Ectodermal cell (in vitro differentiated cells): ENCODE measurements at regions not wholly inside any gene's neighbourhood (a gene's known extent, or its start where the extent isn't known, plus 50 kb on each side); places are given as distances from the start of the nearest gene placed in this dataset.

ENCODE experiments used
- H3K27ac ChIP-seq: 2 replicates; pipeline ENCODE4 v1.7.0; 2013; ENCODE audit warnings: mild to moderate bottlenecking, low read depth, low read length; ENCODE audit not compliant: insufficient read depth, poor library complexity, severe bottlenecking
- H3K27me3 ChIP-seq: 2 replicates; pipeline ENCODE4 v1.7.0; 2013; ENCODE audit warnings: mild to moderate bottlenecking, low read length; ENCODE audit not compliant: insufficient read depth, control insufficient read depth, poor library complexity, severe bottlenecking
- H3K36me3 ChIP-seq: one replicate; pipeline ENCODE4 v1.7.0; 2013; ENCODE audit warnings: low read length; ENCODE audit not compliant: control insufficient read depth, insufficient read depth
- H3K4me1 ChIP-seq: one replicate; pipeline ENCODE4 v1.7.0; 2013; ENCODE audit warnings: low read length; ENCODE audit not compliant: control insufficient read depth, insufficient read depth
- H3K4me3 ChIP-seq: 2 replicates; pipeline ENCODE4 v1.7.0; 2013; ENCODE audit warnings: low read depth, low read length, control low read depth; ENCODE audit not compliant: insufficient read depth
- H3K9me3 ChIP-seq: 2 replicates; pipeline ENCODE4 v1.7.0; 2013; ENCODE audit warnings: mild to moderate bottlenecking, low read length, moderate library complexity; ENCODE audit not compliant: control insufficient read depth
- WGBS, 2 experiments: methylation state at CpG; one replicate each; pipeline ENCODE4 v1.1.7; 2013; ENCODE audit warnings: missing lambda C conversion rate in 2 of 2; 5-methylcytosine and 5-hydroxymethylcytosine counted together

GRCh38 chr2:236922061-236922460 lies 163.6 kb upstream of the COPS8 start:
- no peak overlapping the region for H3K4me3 ChIP-seq
- 93 to 96% methylated on average over 7 of the region's 7 CpGs for WGBS, 2 experiments
- no peaks in the 10 kb centered on the region for H3K27me3 ChIP-seq
- no peak overlapping the region for H3K27ac ChIP-seq
- no peaks in the 10 kb centered on the region for H3K36me3 ChIP-seq
- no peaks in the 10 kb centered on the region for H3K9me3 ChIP-seq
- H3K4me1 ChIP-seq: no peaks in the 10 kb centered on the region

GRCh38 chr2:236928380-236929037 lies 157.2 kb upstream of the COPS8 start:
- no peak overlapping the region for H3K27ac ChIP-seq
- 84 to 88% methylated on average over 8 of the region's 8 CpGs for WGBS, 2 experiments
- no peaks in the 10 kb centered on the region for H3K4me1 ChIP-seq
- H3K4me3 ChIP-seq: no peak overlapping the region
- no peaks in the 10 kb centered on the region for H3K27me3 ChIP-seq
- H3K36me3 ChIP-seq: no peaks in the 10 kb centered on the region
- peaks cover 2% of the 10 kb centered on the region for H3K9me3 ChIP-seq

GRCh38 chr2:236932831-236933361 lies 152.8 kb upstream of the COPS8 start:
- Histone ChIP-seq H3K4me3 (no peak overlapping the region), H3K27me3 (no peaks in the 10 kb centered on the region), H3K27ac (no peak overlapping the region), H3K9me3 (peaks cover 2% of the 10 kb centered on the region), H3K4me1 (no peaks in the 10 kb centered on the region), H3K36me3 (no peaks in the 10 kb centered on the region)
- WGBS, 2 experiments: 94 to 96% methylated on average over 9 of the region's 9 CpGs

GRCh38 chr2:236934166-236934565 lies 151.5 kb upstream of the COPS8 start:
- Histone ChIP-seq H3K4me1 (no peaks in the 10 kb centered on the region), H3K9me3 (peaks cover 2% of the 10 kb centered on the region), H3K36me3 (no peaks in the 10 kb centered on the region), H3K4me3 (no peak overlapping the region), H3K27ac (no peak overlapping the region), H3K27me3 (no peaks in the 10 kb centered on the region)
- WGBS, 2 experiments: 93 to 98% methylated on average over 6 of the region's 6 CpGs

- Histone ChIP-seq H3K4me3 (no peak overlapping the region), H3K27me3 (no peaks in the 10 kb centered on the region), H3K36me3 (no peaks in the 10 kb centered on the region), H3K9me3 (peaks cover 2% of the 10 kb centered on the region), H3K27ac (no peak overlapping the region), H3K4me1 (no peaks in the 10 kb centered on the region)
- WGBS, 2 experiments: 92 to 100% methylated on average over 2 to 3 of the region's 3 CpGs
Observed at GRCh38 chr2:236934656-236935055, 151.0 kb upstream of the COPS8 start.

GRCh38 chr2:236935083-236935482 lies 150.6 kb upstream of the COPS8 start:
- Histone ChIP-seq H3K27me3 (no peaks in the 10 kb centered on the region), H3K9me3 (peaks cover 2% of the 10 kb centered on the region), H3K27ac (no peak overlapping the region), H3K4me3 (no peak overlapping the region), H3K36me3 (no peaks in the 10 kb centered on the region), H3K4me1 (no peaks in the 10 kb centered on the region)
- 93 to 97% methylated on average over 5 of the region's 5 CpGs for WGBS, 2 experiments

- H3K27me3 ChIP-seq: no peaks in the 10 kb centered on the region
- H3K36me3 ChIP-seq: no peaks in the 10 kb centered on the region
- 92 to 94% methylated on average over 10 of the region's 10 CpGs for WGBS, 2 experiments
- no peaks in the 10 kb centered on the region for H3K4me1 ChIP-seq
- no peak overlapping the region for H3K4me3 ChIP-seq
- H3K9me3 ChIP-seq: peaks cover 2% of the 10 kb centered on the region
- no peak overlapping the region for H3K27ac ChIP-seq
Observed at GRCh38 chr2:236935631-236936445, 149.9 kb upstream of the COPS8 start.

- H3K27me3 ChIP-seq: no peaks in the 10 kb centered on the region
- no peak overlapping the region for H3K27ac ChIP-seq
- H3K4me3 ChIP-seq: no peak overlapping the region
- 89 to 93% methylated on average over 7 of the region's 7 CpGs for WGBS, 2 experiments
- no peaks in the 10 kb centered on the region for H3K36me3 ChIP-seq
- no peaks in the 10 kb centered on the region for H3K4me1 ChIP-seq
- peaks cover 2% of the 10 kb centered on the region for H3K9me3 ChIP-seq
Observed at GRCh38 chr2:236936446-236936940, 149.2 kb upstream of the COPS8 start.

- Histone ChIP-seq H3K36me3 (no peaks in the 10 kb centered on the region), H3K9me3 (no peaks in the 10 kb centered on the region), H3K27ac (no peak overlapping the region), H3K27me3 (no peaks in the 10 kb centered on the region), H3K4me1 (no peaks in the 10 kb centered on the region), H3K4me3 (no peak overlapping the region)
- WGBS, 2 experiments: 95 to 96% methylated on average over 3 of the region's 3 CpGs
Observed at GRCh38 chr2:236938126-236938525, 147.6 kb upstream of the COPS8 start.

- Histone ChIP-seq H3K27ac (no peak overlapping the region), H3K4me3 (no peak overlapping the region), H3K9me3 (no peaks in the 10 kb centered on the region), H3K36me3 (no peaks in the 10 kb centered on the region), H3K27me3 (no peaks in the 10 kb centered on the region), H3K4me1 (no peaks in the 10 kb centered on the region)
- WGBS, 2 experiments: 92 to 98% methylated on average over 2 of the region's 2 CpGs
Observed at GRCh38 chr2:236939271-236939670, 146.4 kb upstream of the COPS8 start.
